Liver (tissue), 8 donors: ENCODE measurements at regions not wholly inside any gene's neighbourhood (a gene's known extent, or its start where the extent isn't known, plus 50 kb on each side); places are given as distances from the start of the nearest gene placed in this dataset.

ENCODE experiments used
- DNase-seq: peaks from one replicate; pipeline ENCODE4 v3.0.0-alpha.2; 2017; ENCODE audit warnings: low spot score
- H3K27ac ChIP-seq, 2 donors: one replicate each; pipeline ENCODE4 v1.7.0; 2013; ENCODE audit warnings: inconsistent platforms in 2 of 2, low read length in 2 of 2, control low read depth in 1 of 2, low read depth in 1 of 2, mild to moderate bottlenecking in 1 of 2
- H3K27me3 ChIP-seq, 4 donors: one replicate each; pipeline versions ENCODE4 v1.6.1 to v1.7.0; 2013; ENCODE audit warnings: low read length in 3 of 4, inconsistent platforms in 1 of 4, mild to moderate bottlenecking in 1 of 4, moderate library complexity in 1 of 4; ENCODE audit not compliant: control insufficient read depth in 4 of 4, insufficient read depth in 4 of 4
- H3K36me3 ChIP-seq, 4 donors: one replicate each; pipeline versions ENCODE4 v1.6.1 to v1.7.0; 2013; ENCODE audit warnings: low read length in 3 of 4, mild to moderate bottlenecking in 3 of 4, low read depth in 1 of 4, moderate library complexity in 1 of 4; ENCODE audit not compliant: control insufficient read depth in 4 of 4, insufficient read depth in 3 of 4
- H3K4me1 ChIP-seq, 4 donors: one replicate each; pipeline versions ENCODE4 v1.6.1 to v1.7.0; 2013; ENCODE audit warnings: low read length in 3 of 4, mild to moderate bottlenecking in 3 of 4, moderate library complexity in 1 of 4; ENCODE audit not compliant: control insufficient read depth in 4 of 4, insufficient read depth in 4 of 4
- H3K4me3 ChIP-seq, 3 donors: one replicate each; pipeline versions ENCODE4 v1.6.1 to v1.7.0; 2013; ENCODE audit warnings: low read length in 3 of 3, control low read depth in 1 of 3, low read depth in 1 of 3, mild to moderate bottlenecking in 1 of 3
- H3K9ac ChIP-seq, 2 donors: one replicate each; pipeline ENCODE4 v1.7.0; 2013; ENCODE audit warnings: low read length in 2 of 2, mild to moderate bottlenecking in 2 of 2, moderate library complexity in 2 of 2, control low read depth in 1 of 2, low read depth in 1 of 2
- H3K9me3 ChIP-seq, 4 donors: one replicate each; pipeline versions ENCODE4 v1.6.1 to v1.7.0; 2013; ENCODE audit warnings: low read length in 3 of 4; ENCODE audit not compliant: control insufficient read depth in 4 of 4
- CTCF ChIP-seq: fragments of 150-350 bp; IDR thresholded peaks from 2 replicates; pipeline ENCODE4 v1.5.1; 2017; ENCODE audit warnings: improper control_type of control experiment, low read depth, low read length; ENCODE audit not compliant: missing input control
- FOXA1 ChIP-seq: IDR thresholded peaks from 2 replicates; pipeline ENCODE4 v1.6.1; 2016; ENCODE audit warnings: antibody characterized with exemption
- FOXA2 ChIP-seq: IDR thresholded peaks from 2 replicates; pipeline ENCODE4 v1.6.1; 2016; ENCODE audit warnings: antibody characterized with exemption
- GABPA ChIP-seq, 2 donors: IDR thresholded peaks in 1 of 2; conservative IDR thresholded peaks in 1 of 2; 2 replicates each; pipeline ENCODE4 v1.6.1; 2016; ENCODE audit warnings: antibody characterized with exemption in 2 of 2, mild to moderate bottlenecking in 1 of 2, moderate library complexity in 1 of 2
- HNF4A ChIP-seq, 2 donors: conservative IDR thresholded peaks; 2 replicates each; pipeline ENCODE4 v1.6.1; 2016; ENCODE audit warnings: antibody characterized with exemption in 2 of 2, mild to moderate bottlenecking in 2 of 2
- HNF4G ChIP-seq: IDR thresholded peaks from 2 replicates; pipeline ENCODE4 v1.6.1; 2016; ENCODE audit warnings: antibody characterized with exemption
- JUND ChIP-seq, 2 donors: IDR thresholded peaks; 2 replicates each; pipeline ENCODE4 v1.6.1; 2016; ENCODE audit warnings: antibody characterized with exemption in 2 of 2
- MAX ChIP-seq: IDR thresholded peaks from 2 replicates; pipeline ENCODE4 v1.6.1; 2016; ENCODE audit warnings: antibody characterized with exemption
- NR2F2 ChIP-seq: IDR thresholded peaks from 2 replicates; pipeline ENCODE4 v1.6.1; 2016; ENCODE audit warnings: antibody characterized with exemption
- RAD21 ChIP-seq, 2 donors: IDR thresholded peaks; 2 replicates each; pipeline ENCODE4 v1.6.1; 2016; ENCODE audit warnings: antibody characterized with exemption in 2 of 2, mild to moderate bottlenecking in 2 of 2
- REST ChIP-seq: IDR thresholded peaks from 2 replicates; pipeline ENCODE4 v1.6.1; 2016; ENCODE audit warnings: antibody characterized with exemption, mild to moderate bottlenecking
- RXRA ChIP-seq, 2 donors: IDR thresholded peaks; 2 replicates each; pipeline ENCODE4 v1.6.1; 2017 to 2018; ENCODE audit warnings: antibody characterized with exemption in 2 of 2, mild to moderate bottlenecking in 1 of 2
- SP1 ChIP-seq: IDR thresholded peaks from 2 replicates; pipeline ENCODE4 v1.6.1; 2018; ENCODE audit warnings: antibody characterized with exemption, mild to moderate bottlenecking
- TAF1 ChIP-seq: conservative IDR thresholded peaks from 2 replicates; pipeline ENCODE4 v1.6.1; 2016; ENCODE audit warnings: antibody characterized with exemption, mild to moderate bottlenecking
- YY1 ChIP-seq: IDR thresholded peaks from 2 replicates; pipeline ENCODE4 v1.6.1; 2016; ENCODE audit warnings: antibody characterized with exemption, mild to moderate bottlenecking
- ZBTB33 ChIP-seq: IDR thresholded peaks from 2 replicates; pipeline ENCODE4 v1.6.1; 2016; ENCODE audit warnings: antibody characterized with exemption
- WGBS: extraction: QIAGEN DNeasy Blood & Tissue Kit; methylation state at CpG from one replicate; pipeline ENCODE4 v1.1.7; 2013; 5-methylcytosine and 5-hydroxymethylcytosine counted together
- donor health status: healthy.
- donor health status: healthy.
- donor health status: healthy.
- donor health status: healthy.
- donor health status: healthy.

GRCh38 chr7:21077602-21078001, 290.9 kb upstream of the SP8 start:
- no peaks in the 10 kb centered on the region for H3K36me3 ChIP-seq
- DNase-seq: no peak
- H3K4me1 ChIP-seq: no peaks in the 10 kb centered on the region
- H3K27me3 ChIP-seq: no peaks in the 10 kb centered on the region
- H3K9me3 ChIP-seq: peaks cover 0 to 2% (median 0%) of the 10 kb centered on the region in 4 donors
- WGBS: 77% methylated on average over 5 of the region's 5 CpGs
- H3K9ac ChIP-seq: no peak overlapping the region
- TF ChIP-seq FOXA1 (no peak), GABPA (IDR thresholded peaks at IDR 0.05 in 1 of 2, conservative IDR thresholded peaks at IDR 0.05 in 1 of 2) (no peak)
- no peak overlapping the region for H3K27ac ChIP-seq
- no peak overlapping the region for H3K4me3 ChIP-seq

GRCh38 chr7:21084286-21084685, 297.6 kb upstream of the SP8 start:
- H3K9ac ChIP-seq: no peak overlapping the region
- H3K4me1 ChIP-seq: no peaks in the 10 kb centered on the region
- H3K27me3 ChIP-seq: no peaks in the 10 kb centered on the region
- 86% methylated on average over 7 of the region's 7 CpGs for WGBS
- H3K4me3 ChIP-seq: no peak overlapping the region
- peaks cover 0 to 2% (median under 1%) of the 10 kb centered on the region in 4 donors for H3K9me3 ChIP-seq
- no peaks in the 10 kb centered on the region for H3K36me3 ChIP-seq
- TF ChIP-seq FOXA2: no peak
- TF ChIP-seq RAD21 (IDR thresholded peaks at IDR 0.05): no peak
- TF ChIP-seq RXRA (IDR thresholded peaks at IDR 0.05): no peak
- TF ChIP-seq SP1: no peak
- TF ChIP-seq NR2F2: no peak
- no peak for TF ChIP-seq JUND (IDR thresholded peaks at IDR 0.05)
- no peak for TF ChIP-seq HNF4G
- H3K27ac ChIP-seq: no peak overlapping the region
- no peak for DNase-seq

- no peaks in the 10 kb centered on the region for H3K4me1 ChIP-seq
- no peak for TF ChIP-seq SP1
- no peak for TF ChIP-seq FOXA2
- no peak for TF ChIP-seq CTCF
- TF ChIP-seq YY1: no peak
- no peak for TF ChIP-seq MAX
- TF ChIP-seq HNF4A (conservative IDR thresholded peaks at IDR 0.05): no peak
- no peak for TF ChIP-seq FOXA1
- TF ChIP-seq JUND (IDR thresholded peaks at IDR 0.05): no peak
- TF ChIP-seq REST: no peak
- TF ChIP-seq ZBTB33: no peak
- TF ChIP-seq NR2F2: no peak
- no peak for TF ChIP-seq RXRA (IDR thresholded peaks at IDR 0.05)
- no peak for TF ChIP-seq RAD21 (IDR thresholded peaks at IDR 0.05)
- TF ChIP-seq TAF1: no peak
- no peaks in the 10 kb centered on the region for H3K36me3 ChIP-seq
- no peak overlapping the region for H3K9ac ChIP-seq
- peaks cover 0 to 2% (median 0%) of the 10 kb centered on the region in 4 donors for H3K9me3 ChIP-seq
- no peaks in the 10 kb centered on the region for H3K27me3 ChIP-seq
- no peak for DNase-seq
- no peak overlapping the region for H3K27ac ChIP-seq
- no peak overlapping the region for H3K4me3 ChIP-seq
Observed at GRCh38 chr7:21086688-21087087, 300.0 kb upstream of the SP8 start.
